Mucosa of descending colon (tissue), 3 donors: ENCODE measurements at regions not wholly inside any gene's neighbourhood (a gene's known extent, or its start where the extent isn't known, plus 50 kb on each side); places are given as distances from the start of the nearest gene placed in this dataset.

Experiments used
- ATAC-seq: fragments of 200-7000 bp; cut with Tn5 transposase; one replicate; pipeline ENCODE4 v1.9.1; 2020; ENCODE audit warnings: mild to moderate bottlenecking, moderate library complexity
- DNase-seq, 3 donors: peaks; one replicate each; pipeline ENCODE4 v3.0.0-alpha.2; 2020
- H3K36me3 ChIP-seq: fragments of 200-600 bp; one replicate; pipeline ENCODE4 v1.8.0; 2021; ENCODE audit warnings: low read depth, mild to moderate bottlenecking
- H3K4me1 ChIP-seq: fragments of 200-600 bp; one replicate; pipeline ENCODE4 v1.8.0; 2021; ENCODE audit warnings: low read depth, mild to moderate bottlenecking
- H3K4me3 ChIP-seq: fragments of 200-600 bp; one replicate; pipeline ENCODE4 v1.8.0; 2021; ENCODE audit warnings: mild to moderate bottlenecking
- H3K9me3 ChIP-seq: fragments of 200-600 bp; one replicate; pipeline ENCODE4 v1.8.0; 2021; ENCODE audit warnings: mild to moderate bottlenecking
- CTCF ChIP-seq: fragments of 200-600 bp; IDR thresholded peaks from one replicate; pipeline ENCODE4 v1.8.0; 2022; ENCODE audit warnings: antibody characterized with exemption, mild to moderate bottlenecking
- intact Hi-C, 2 donors: fragments of 100-400 bp; cut with DNase I in 1 of 2; cut with micrococcal nuclease in 1 of 2; formaldehyde crosslinking; loops; one replicate each; pipeline versions ENCODE4 v1.11.0 to v1.11.1; 2022; cut with DNase I, micrococcal nuclease
- donor health status: DM: no; HTN: no; CAD: no; lungs with moderate emphysema.
- donor health status: DM: no; HTN: no; CAD: no.
- donor health status: DM: no; HTN: yes; CAD: no.

GRCh38 chr2:204022550-204022949 is 86.0 kb downstream of the ICOS start:
- Histone ChIP-seq H3K4me3 (no peak overlapping the region), H3K36me3 (no peaks in the 10 kb centered on the region), H3K4me1 (no peaks in the 10 kb centered on the region), H3K9me3 (no peaks in the 10 kb centered on the region)
- DNase-seq (no peak), ATAC-seq (no peak)
- TF ChIP-seq CTCF = no peak
- intact Hi-C loops = no loop called here

- no peak for ATAC-seq
- Histone ChIP-seq H3K4me3 (no peak overlapping the region), H3K9me3 (no peaks in the 10 kb centered on the region), H3K4me1 (no peaks in the 10 kb centered on the region), H3K36me3 (no peaks in the 10 kb centered on the region)
- intact Hi-C loops = no loop called here
- DNase-seq = no peak
- no peak for TF ChIP-seq CTCF
Observed at GRCh38 chr2:204023088-204023487, 86.5 kb downstream of the ICOS start.

GRCh38 chr2:204024503-204024902 is 87.9 kb downstream of the ICOS start:
- DNase-seq (peak in 1 of 3 donors; percentile 49), ATAC-seq (peak; percentile 46)
- no peaks in the 10 kb centered on the region for H3K9me3 ChIP-seq
- no peaks in the 10 kb centered on the region for H3K36me3 ChIP-seq
- intact Hi-C loops = no loop called here
- TF ChIP-seq CTCF = no peak
- no peak overlapping the region for H3K4me3 ChIP-seq
- no peaks in the 10 kb centered on the region for H3K4me1 ChIP-seq

GRCh38 chr2:204024906-204025475 is 88.4 kb downstream of the ICOS start:
- DNase-seq = no peak

GRCh38 chr2:204026294-204026693 is 89.7 kb downstream of the ICOS start:
- Histone ChIP-seq H3K4me1 (no peaks in the 10 kb centered on the region), H3K36me3 (no peaks in the 10 kb centered on the region), H3K4me3 (no peak overlapping the region), H3K9me3 (no peaks in the 10 kb centered on the region)
- intact Hi-C loops = no loop called here
- no peak for ATAC-seq
- TF ChIP-seq CTCF = no peak
- DNase-seq = no peak

More at GRCh38 chr2:204024906-204025475, 88.4 kb downstream of the ICOS start:
- H3K9me3 ChIP-seq = no peaks in the 10 kb centered on the region
- TF ChIP-seq CTCF = no peak
- no peaks in the 10 kb centered on the region for H3K4me1 ChIP-seq
- intact Hi-C loops = no loop called here
- no peak overlapping the region for H3K4me3 ChIP-seq
- no peak for ATAC-seq
- H3K36me3 ChIP-seq = no peaks in the 10 kb centered on the region

- Histone ChIP-seq H3K36me3 (no peaks in the 10 kb centered on the region), H3K9me3 (no peaks in the 10 kb centered on the region), H3K4me3 (no peak overlapping the region), H3K4me1 (no peaks in the 10 kb centered on the region)
- peak; percentile 56 for ATAC-seq
- DNase-seq = no peak
- TF ChIP-seq CTCF = no peak
- intact Hi-C loops = no loop called here
Observed at GRCh38 chr2:204027091-204027490, 90.5 kb downstream of the ICOS start.
